SKM-1 treated with dmso at 0.1 percent for 144 hours (cell line): ENCODE measurements at regions not wholly inside any gene's neighbourhood (a gene's known extent, or its start where the extent isn't known, plus 50 kb on each side); places are given as distances from the start of the nearest gene placed in this dataset.
A peak's percentile ranks its signal among the peaks of the same experiment; 100 is the strongest.

Experiments
- DNase-seq: peaks from one replicate; lab custom pipeline; 2025; ENCODE audit not compliant: unreplicated experiment; lab: John Stamatoyannopoulos, UW

DNA sequence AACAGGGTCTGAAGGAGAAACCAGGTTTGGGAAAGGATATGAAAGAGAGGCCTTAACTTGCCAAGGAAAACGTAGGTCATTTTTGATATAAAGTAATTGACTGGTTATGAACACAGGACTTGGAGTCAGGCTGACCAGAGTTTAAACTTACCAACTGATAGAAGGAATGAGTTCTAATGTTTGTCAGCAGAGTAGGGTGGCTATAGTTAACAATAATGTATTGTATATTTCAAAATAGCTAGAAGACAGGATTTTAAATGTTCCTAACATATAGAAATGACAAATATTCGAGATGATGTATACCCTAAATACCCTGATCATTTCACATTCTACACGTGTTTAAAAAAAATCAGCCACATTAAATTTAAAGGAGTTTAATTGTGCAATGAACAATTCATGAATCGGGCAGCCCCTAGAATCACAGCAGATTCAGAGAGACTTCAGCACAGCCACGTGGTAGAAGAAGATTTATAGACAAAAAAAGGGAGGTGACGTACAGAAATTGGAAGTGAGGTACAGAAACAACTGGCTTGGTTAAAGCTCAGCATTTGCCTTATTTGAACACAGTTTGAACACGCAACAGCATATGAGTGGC is 52.5 kb upstream of the PLEKHG7 start:
- DNase-seq, result no peak

DNA sequence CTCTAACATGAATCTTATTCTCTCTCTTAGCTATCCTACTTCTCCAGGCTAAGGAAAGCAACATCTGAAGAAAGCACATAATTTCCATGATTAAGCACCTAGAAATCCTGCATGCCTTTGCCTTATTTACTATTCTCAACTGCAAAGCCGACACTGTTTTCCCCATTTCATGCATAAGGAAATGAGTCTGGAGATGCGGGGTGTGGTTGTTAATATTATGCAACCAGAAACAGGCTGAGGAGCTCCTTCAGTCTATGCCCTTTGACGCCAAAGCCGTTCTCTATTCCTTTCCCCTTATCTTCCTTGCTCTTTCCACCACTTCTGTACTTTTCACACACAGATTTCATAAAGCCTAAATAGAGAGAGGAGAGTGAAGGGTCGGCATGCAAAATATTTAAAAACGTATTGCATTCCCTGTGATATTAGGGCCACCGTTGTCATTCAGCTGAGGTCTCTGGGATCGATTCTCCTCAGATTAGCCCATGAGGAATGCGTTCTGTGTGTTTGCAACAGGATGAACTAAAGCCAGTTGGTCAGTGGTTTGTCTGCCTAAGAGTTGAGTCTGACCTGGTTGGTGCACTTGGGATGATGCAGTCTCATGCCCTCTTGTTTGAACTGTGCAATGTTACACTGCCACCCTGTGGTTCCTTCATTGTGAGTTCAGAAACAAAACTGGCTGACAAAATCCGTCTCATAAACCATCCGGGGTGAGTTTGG is 53.1 kb upstream of the PLEKHG7 start:
- DNase-seq, result peak; percentile 0

DNA sequence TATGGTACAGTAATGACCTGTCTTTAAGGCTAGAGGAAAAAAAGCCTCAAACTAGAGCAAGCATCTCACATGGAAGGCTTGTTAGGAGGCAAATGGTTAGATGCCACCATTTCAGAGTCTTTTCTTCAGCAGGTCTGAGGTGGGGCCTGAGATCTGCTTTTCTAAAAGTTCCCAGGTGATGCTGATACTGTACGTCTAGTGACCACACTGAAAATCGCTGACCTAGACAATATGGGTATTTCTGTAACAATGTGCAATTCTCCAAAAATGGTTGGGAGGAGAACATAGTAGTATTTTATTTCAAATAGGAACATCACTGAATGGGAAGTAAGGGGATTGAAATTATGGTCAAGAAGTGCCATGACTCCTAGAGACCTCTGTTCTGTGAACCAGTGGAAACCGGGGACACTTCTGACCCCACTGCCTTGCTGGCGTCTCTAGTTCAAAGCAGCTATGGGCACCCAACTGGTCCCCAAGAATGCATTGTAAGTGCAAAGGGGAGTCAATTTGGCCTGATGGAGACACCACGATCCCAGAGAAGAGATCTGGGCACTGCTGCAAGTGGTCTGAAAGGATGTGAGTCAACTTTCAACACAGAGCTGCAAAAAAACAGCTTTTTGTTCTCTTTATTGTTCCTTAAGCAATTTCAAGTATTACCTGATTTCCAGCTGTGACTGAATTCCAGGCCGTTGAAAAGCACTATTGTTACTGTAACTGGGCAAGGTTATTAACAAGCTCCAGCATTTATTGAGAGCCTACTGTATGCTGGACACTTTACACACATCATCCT is 54.4 kb upstream of the PLEKHG7 start:
- no peak for DNase-seq

DNA sequence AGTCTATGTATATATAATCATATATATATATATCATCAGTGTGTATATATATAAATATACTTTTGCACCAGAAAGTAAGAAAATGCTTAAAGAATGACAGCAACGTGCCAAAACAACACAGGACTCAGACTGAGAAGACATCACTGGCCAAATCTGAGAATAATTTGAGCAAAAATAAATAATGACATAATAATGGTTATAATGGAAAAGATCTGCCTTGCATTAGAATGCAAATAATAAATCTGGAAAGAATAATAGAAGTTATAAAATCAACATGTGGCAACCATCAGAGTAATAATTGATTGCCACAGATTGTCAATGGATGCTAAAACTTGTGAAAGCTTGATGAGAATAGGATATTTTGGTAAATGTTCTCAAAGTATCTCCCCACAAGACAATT is 61.5 kb upstream of the PLEKHG7 start:
- no peak for DNase-seq

DNA sequence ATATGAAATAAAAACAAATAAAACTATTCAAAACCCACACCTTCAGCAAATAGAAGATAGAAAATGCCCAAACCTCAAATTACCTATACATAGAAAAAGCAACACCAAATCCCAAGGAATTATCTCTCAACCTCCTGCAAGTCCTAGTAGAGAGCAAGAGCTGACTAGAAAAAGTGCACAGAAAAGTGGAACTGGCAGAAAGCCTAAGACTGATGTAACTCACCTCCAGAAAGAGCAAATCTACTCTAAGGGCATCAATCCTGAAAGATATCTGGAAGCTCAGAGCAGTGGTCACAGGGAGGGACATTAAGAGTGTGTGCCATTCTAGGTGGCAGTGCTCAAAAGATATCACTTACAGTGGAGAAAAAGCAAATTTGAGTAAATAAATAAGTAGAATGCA is 62.1 kb upstream of the PLEKHG7 start:
- no peak for DNase-seq

DNA sequence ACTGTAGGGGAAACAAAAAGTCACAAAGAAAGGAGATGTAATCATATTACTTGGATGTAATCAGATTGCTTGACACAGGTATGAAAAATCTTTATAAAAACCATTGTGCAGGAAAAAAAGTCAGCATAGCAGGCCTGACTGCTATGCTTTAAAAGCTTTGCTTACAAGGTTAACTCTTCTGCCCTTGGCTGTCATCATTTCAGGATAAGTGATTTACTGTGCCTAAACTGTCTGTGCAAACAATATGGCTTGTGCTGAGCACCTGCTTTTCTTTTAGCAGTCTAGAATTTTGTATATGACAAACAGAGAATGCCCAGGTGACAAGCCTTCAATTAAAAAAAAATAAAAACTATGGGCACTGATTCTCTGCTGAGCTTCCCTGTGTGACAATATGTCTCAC is 63.8 kb upstream of the PLEKHG7 start:
- DNase-seq, result no peak

DNA sequence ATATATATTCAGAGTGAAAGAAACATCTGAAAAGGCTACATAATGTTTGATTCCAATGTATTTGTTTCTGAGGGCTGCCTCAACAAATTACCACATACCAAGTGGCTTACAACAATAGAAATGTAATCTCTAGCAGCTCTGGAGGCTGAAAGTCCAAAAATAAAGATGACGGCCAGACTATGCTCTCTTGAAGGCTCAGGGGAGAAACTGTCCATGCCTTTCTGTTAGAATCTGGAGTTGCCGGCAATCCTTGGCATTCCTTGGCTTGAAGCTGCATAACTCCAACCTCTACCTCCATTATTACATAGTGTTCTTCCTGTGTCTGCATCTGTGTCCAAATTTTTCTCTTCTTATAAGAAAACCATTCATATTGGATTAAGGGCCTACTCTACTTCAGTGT is 68.1 kb upstream of the PLEKHG7 start:
- DNase-seq, result no peak

DNA sequence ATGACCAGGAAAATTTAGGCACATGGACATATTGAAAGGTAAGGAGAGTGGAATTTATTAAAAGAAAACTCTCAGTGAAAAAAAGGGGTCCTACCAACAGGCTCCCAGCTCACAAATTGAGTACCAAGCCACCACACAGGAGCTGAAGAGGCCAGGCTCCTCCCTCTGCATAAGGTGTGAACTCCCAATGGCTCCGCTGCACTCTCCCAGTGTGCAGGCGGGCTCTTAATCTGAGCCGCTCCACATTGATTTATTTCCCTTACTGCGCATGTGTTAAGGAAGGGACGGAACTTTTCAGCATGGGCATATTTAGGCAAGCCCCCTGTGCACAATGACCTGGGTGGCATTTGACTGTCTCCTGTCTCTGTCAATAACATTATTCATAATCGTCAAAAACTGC is 68.6 kb upstream of the PLEKHG7 start:
- DNase-seq, result no peak

DNA sequence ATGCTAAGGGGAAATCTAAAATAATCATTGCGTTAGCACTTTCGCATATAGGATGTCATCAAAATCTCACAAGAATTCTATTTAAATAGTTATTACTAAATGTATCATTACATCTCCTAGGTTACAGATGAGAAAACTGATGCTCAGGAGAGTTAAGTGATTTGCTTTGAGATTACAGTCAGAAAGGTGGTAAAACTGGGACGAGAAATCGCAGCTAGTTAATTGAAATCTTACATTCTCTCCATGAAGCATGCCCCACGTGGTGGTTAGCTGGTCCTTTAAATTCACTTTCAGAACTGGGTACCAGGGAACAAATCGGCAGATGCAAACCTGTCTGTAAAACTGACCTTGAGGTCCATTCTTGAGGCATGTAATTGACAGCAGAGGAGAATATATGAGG is 71.8 kb upstream of the PLEKHG7 start:
- DNase-seq, result no peak

DNA sequence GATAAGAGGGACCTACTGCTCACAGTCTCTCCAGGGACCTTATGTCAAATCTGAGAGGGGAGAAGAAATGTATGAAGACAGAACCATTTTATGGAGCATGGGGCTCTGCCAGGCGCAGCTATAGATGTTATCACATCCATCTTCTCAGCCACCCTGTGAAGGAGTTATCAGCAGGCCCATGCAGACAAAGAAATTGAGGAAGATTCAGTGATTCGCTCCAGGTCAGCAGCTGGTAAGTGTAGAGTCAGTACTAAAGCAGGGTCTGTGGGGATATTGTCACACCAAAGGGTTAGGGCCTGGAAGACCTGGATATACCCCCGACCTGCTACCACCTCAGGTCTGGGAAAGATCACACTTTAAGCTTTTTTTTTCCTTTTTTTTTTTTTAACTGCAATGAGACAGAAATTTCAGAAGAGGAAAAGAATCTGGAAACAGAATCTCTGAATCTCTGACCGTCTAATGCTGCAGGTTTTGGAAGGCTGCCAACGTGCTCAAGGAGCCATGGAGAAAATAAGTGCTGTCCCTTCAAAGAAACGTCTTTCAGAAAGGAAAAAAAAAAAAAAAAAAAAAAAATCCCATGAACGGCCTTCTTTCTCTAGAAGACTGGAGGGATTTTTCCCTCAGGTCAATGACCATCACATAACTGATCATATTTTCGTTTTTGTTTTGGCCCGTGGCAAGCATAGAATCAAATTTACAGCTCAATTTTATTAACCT is 73.3 kb upstream of the PLEKHG7 start:
- no peak for DNase-seq

DNA sequence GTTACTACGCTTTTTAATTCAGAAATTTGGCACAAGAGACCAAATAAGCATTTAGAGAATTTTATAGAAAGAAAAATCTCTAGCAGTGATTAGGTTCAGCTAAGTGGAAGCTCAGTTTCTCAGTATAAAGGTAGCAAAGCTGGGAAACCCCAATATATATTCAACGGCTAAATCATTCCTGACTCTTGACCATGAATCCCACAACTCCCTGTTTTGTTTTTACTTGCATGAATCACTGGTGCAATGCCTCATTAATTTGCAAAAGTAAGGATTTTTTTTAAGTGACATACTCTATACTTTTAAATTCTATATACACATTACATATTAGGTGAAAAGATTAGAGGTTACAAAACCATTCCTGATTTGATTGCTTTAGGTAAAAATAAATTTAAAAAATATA is 74.3 kb upstream of the PLEKHG7 start:
- DNase-seq, result no peak

DNA sequence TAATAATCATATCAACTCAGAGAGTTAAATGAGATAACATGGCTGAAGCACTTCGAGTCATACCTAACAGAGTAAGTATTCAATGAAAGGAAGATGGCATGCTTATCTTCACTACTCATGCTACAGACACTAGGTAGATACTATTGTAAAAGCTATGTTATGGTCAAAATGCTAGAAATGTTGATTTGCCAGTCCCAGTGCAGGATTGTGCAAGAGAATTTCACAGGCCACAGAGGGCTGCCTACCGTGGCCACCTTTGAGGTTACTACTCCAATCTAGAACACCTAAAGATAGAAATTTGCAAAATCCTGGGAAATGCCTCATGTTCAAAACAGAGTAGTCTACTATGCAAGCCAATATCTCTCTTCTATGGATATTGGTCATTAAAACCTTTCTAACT is 75.3 kb upstream of the PLEKHG7 start:
- no peak for DNase-seq

DNA sequence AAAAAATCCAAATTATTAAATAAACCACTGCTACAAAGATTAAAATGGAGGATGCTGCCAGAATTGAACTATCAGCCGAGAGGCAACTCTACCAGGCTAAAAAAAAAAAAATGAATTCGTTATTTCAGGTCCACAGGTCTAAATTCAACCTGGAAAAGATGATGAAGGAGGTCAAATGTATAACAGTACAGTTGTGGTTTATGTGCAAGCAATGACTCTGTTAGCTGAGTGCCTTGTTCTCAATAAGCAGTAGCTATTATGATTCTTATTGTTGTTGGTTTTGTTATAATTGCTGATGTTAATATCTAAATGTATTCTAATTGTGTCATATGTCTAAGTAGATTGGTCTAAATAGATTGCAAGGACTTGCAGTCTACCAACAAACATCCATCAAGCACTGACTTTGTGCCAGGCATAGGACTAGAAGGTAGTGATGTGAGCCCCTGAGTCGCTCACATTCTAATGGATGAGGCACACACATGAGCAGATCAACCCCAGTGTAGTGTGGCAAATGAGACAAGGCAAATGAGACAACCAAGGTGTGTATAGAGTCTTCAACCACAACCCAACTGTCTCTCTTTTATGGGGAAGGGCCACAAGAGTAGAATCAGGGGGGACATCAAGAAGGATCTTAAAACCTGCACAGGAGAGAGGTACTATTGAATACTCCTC is 77.0 kb upstream of the PLEKHG7 start:
- no peak for DNase-seq

DNA sequence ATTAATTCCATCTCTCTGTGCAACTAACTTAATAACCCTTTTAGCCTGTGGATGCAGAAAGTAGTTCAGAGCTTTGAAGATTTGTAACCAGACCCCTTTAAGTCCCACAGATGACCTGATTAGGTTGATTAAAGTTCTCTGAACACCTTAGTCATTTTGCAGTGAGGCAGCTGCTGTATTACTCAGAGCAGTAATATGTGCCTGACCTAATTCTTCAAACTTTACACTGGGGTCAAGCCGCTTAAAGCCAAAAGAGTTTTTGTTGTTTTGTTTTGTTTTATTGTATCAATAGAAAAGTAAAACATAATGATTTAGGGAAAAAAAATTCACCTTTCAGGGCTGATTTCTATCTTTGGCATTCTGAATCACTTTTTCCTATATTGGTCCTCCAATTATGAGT is 78.6 kb upstream of the PLEKHG7 start:
- no peak for DNase-seq

DNA sequence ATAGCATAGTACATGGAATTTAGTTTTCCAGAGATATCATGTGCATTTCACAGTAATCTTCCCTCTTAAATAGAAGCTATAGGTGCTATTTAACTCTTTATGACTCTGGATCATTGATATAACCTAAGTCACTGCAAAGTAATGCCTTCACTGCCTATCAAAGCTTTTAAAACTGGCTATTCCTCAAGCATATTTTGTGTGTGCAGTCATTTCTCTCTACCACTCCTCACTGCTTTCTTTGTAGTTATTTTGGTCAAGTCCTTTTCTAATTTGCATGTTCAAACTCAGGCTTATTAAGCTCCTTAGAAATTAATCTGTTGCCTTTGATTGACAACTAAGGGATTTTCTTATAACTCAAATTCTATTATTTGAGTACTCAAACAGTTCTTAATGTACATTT is 79.4 kb upstream of the PLEKHG7 start:
- no peak for DNase-seq

DNA sequence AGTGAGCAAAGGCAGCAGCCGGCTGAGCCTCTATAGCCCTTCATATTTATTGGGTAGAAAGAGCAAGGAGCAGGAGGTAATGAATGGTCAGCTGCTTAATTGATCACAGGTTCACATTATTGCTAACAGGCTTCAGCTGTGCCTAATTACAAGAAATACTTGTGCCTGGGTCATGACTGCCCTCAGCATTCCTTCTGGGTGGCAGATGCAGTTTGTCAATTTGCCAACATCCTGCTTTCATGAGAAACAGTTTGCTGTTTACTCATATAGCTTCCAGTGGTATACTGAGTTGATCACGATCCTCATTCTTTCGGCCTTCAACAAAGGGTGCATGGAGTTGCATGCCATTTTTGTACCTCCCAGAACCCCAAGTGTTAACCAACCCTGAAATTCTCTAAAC is 81.0 kb upstream of the PLEKHG7 start:
- no peak for DNase-seq

DNA sequence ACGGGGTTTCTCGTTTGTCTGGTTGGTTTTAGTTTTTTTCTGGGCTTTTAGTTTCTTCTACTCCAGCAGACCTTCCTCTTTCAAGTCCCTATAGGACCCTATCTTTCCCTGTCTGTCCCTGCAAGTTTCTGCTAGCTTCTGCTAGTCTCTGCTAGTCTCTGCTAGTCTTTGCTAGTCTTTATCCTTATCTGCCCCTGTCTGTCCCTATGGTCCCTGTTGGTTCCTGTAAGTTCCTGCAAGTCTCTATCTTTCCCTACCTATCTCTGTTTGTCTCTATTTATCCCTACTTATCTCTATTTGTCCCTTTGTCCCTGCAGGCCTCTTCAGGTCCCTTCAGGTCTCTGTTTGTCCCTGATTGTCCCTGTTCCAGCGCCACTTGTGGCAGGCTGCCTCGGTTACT is 81.5 kb upstream of the PLEKHG7 start:
- no peak for DNase-seq

DNA sequence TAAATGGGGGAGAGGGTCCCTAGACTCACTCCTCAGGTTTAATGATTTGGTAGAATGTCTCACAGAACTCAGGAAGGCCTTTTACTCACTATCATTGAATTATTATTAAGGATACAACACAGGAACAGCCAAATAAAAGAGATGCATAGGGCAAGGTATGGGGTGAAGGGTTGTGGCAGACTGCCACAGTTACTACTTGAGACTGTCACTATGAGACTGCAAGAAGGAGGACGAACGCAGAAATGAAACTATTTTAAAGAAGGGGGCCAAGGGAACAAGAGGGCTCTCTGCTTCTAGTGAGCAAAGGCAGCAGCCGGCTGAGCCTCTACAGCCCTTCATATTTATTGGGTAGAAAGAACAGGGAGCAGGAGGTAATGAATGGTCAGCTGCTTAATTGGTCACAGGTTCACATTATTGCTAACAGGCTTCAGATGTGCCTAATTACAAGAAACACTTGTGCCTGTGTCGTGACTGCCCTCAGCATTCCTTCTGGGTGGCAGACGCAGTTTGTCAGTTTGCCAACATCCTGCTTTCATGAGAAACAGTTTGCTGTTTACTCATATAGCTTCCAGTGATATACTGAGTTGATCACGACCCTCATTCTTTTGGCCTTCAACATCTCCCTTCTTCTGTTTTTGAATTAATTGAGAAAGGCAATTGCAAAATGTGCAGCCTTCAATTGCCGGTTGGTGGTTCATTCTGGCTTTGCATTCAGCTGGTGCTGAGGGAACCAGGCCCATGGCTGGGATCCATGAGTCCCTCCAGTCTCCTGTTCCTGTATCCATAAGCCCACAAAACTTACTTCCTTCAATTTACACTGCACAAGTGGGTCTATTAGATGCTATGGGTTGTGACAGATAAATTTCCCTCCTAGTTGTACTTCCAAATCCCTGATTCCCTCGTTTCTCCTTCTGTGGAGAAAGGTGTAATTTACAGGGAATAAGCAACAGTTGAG is 82.8 kb upstream of the PLEKHG7 start:
- DNase-seq, result no peak

DNA sequence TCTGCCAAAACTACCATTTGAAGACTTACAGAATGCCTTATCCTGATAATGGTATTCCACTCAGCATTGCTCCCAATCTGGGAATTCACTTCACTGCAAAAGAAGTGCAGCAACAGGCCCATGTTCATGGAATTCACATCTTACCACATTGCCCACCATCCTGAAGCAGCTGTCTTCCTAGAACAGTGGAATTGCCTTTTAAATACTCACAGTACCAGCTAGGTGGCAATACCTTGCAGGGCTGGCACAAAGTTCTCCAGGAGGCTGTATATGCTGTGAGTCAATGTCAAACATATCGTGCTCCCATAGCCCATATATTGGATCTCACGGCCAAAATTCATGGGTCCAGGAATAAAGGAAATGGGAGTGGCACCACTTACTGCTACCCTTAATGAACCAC is 83.8 kb upstream of the PLEKHG7 start:
- no peak for DNase-seq

DNA sequence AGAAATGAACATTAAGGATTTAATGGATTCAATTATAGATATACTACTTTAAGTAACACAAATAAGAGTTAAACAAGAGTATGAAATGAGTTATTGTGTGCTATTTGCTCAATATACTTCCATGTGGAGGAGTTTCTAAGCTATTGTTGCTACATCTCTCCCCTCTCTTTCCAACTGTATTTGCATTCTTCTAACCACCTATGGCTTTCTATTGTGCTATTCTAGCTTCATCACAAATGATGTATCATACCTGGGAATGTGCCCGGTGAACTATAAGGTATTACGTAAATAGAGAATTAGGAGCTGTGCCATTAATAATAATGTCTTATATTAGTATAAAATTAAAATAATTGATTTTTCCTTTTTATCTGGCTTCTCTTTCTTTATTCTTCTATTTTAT is 87.1 kb upstream of the PLEKHG7 start:
- no peak for DNase-seq
